ENCODE measurements at regions not wholly inside any gene's neighbourhood (a gene's known extent, or its start where the extent isn't known, plus 50 kb on each side); places are given as distances from the start of the nearest gene placed in this dataset.

GRCh38 chr18:65082907-65083306, 667.9 kb upstream of the CDH7 start:
- no peak for TF ChIP-seq SMC3 (IDR thresholded peaks at IDR 0.05)
- no peak for TF ChIP-seq KDM5A (IDR thresholded peaks at IDR 0.05)
- no peak for TF ChIP-seq CTCF (IDR thresholded peaks at IDR 0.05)
- no peak for TF ChIP-seq PHF8 (IDR thresholded peaks at IDR 0.05; ENCODE audit: borderline replicate concordance, low read depth)
- TF ChIP-seq HDAC2 (IDR thresholded peaks at IDR 0.05) = no peak
- TF ChIP-seq, protein P1, sequence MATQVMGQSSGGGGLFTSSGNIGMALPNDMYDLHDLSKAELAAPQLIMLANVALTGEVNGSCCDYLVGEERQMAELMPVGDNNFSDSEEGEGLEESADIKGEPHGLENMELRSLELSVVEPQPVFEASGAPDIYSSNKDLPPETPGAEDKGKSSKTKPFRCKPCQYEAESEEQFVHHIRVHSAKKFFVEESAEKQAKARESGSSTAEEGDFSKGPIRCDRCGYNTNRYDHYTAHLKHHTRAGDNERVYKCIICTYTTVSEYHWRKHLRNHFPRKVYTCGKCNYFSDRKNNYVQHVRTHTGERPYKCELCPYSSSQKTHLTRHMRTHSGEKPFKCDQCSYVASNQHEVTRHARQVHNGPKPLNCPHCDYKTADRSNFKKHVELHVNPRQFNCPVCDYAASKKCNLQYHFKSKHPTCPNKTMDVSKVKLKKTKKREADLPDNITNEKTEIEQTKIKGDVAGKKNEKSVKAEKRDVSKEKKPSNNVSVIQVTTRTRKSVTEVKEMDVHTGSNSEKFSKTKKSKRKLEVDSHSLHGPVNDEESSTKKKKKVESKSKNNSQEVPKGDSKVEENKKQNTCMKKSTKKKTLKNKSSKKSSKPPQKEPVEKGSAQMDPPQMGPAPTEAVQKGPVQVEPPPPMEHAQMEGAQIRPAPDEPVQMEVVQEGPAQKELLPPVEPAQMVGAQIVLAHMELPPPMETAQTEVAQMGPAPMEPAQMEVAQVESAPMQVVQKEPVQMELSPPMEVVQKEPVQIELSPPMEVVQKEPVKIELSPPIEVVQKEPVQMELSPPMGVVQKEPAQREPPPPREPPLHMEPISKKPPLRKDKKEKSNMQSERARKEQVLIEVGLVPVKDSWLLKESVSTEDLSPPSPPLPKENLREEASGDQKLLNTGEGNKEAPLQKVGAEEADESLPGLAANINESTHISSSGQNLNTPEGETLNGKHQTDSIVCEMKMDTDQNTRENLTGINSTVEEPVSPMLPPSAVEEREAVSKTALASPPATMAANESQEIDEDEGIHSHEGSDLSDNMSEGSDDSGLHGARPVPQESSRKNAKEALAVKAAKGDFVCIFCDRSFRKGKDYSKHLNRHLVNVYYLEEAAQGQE (IDR thresholded peaks at IDR 0.05) = no peak
- TF ChIP-seq POLR2AphosphoS2 (conservative IDR thresholded peaks at IDR 0.05; ENCODE audit: low read length) = no peak
- no peak for TF ChIP-seq CHD2 (IDR thresholded peaks at IDR 0.05; ENCODE audit: low read length, partially characterized antibody)
- no peak for TF ChIP-seq POLR2A (IDR thresholded peaks at IDR 0.05; ENCODE audit: low read length)
- TF ChIP-seq BCL3 (IDR thresholded peaks at IDR 0.05) = no peak
- no peak for TF ChIP-seq FOSL2 (IDR thresholded peaks at IDR 0.05)
- no peak for TF ChIP-seq FOSL2 (CRISPR knock-in tag; IDR thresholded peaks at IDR 0.05)
- no peak for TF ChIP-seq HMGXB4 (CRISPR knock-in tag; IDR thresholded peaks at IDR 0.05; ENCODE audit: borderline replicate concordance)
